MCF 10A (cell line): ENCODE measurements at regions not wholly inside any gene's neighbourhood (a gene's known extent, or its start where the extent isn't known, plus 50 kb on each side); places are given as distances from the start of the nearest gene placed in this dataset.
A peak's percentile ranks its signal among the peaks of the same experiment; 100 is the strongest.

ENCODE experiments used
- BruUV-seq: library from RNA; stranded (reverse); fragments of 400-500 nt; replicated peaks from 2 replicates; lab custom pipeline; 2021; lab: Mats Ljungman, UMichigan
- CTCF ChIA-PET: fragments of 300-600 bp; sonication (Branson Sonifier 250); formaldehyde crosslinking; extraction: SDS; loops from one replicate; lab custom pipeline; 2021; ENCODE audit warnings: antibody characterized with exemption, inconsistent platforms; lab: Yijun Ruan, JAX
- POLR2A ChIA-PET: fragments of 300-600, 350-650 bp; sonication (Branson Sonifier 250); formaldehyde crosslinking; extraction: SDS; loops from one replicate; lab custom pipeline; 2020; ENCODE audit warnings: antibody characterized with exemption, inconsistent platforms; lab: Yijun Ruan, JAX
- DNase-seq: peaks from one replicate; pipeline ENCODE4 v3.0.0-alpha.2; 2018; ENCODE audit not compliant: unreplicated experiment
- H3K27ac Mint-ChIP-seq: one replicate; pipeline ENCODE4 v1.8.0; 2022; ENCODE audit warnings: mild to moderate bottlenecking, low read depth, mixed read lengths; ENCODE audit not compliant: unreplicated experiment
- H3K27me3 Mint-ChIP-seq: one replicate; pipeline ENCODE4 v1.8.0; 2022; ENCODE audit warnings: mixed read lengths; ENCODE audit not compliant: insufficient read depth, unreplicated experiment
- H3K36me3 Mint-ChIP-seq: one replicate; pipeline ENCODE4 v1.8.0; 2022; ENCODE audit warnings: mild to moderate bottlenecking, moderate library complexity, mixed read lengths; ENCODE audit not compliant: insufficient read depth, unreplicated experiment
- H3K4me1 Mint-ChIP-seq: one replicate; pipeline ENCODE4 v1.8.0; 2022; ENCODE audit warnings: mixed read lengths; ENCODE audit not compliant: insufficient read depth, unreplicated experiment
- H3K4me3 Mint-ChIP-seq: one replicate; pipeline ENCODE4 v1.8.0; 2022; ENCODE audit warnings: mild to moderate bottlenecking, moderate library complexity, mixed read lengths; ENCODE audit not compliant: unreplicated experiment
- H3K9me3 Mint-ChIP-seq: one replicate; pipeline ENCODE4 v1.8.0; 2022; ENCODE audit warnings: mixed read lengths; ENCODE audit not compliant: unreplicated experiment
- CTCF ChIP-seq: fragments of 200-600 bp; IDR thresholded peaks from one replicate; pipeline ENCODE4 v1.8.0; 2022; ENCODE audit warnings: antibody characterized with exemption, mild to moderate bottlenecking; ENCODE audit not compliant: unreplicated experiment
- intact Hi-C: fragments of 100-400 bp; cut with micrococcal nuclease; formaldehyde crosslinking; loops from 2 replicates; pipeline ENCODE4 v1.14.1; 2022

- Mint-ChIP-seq H3K4me3 (no peak overlapping the region), H3K9me3 (no peaks in the 10 kb centered on the region), H3K27me3 (no peaks in the 10 kb centered on the region), H3K36me3 (no peaks in the 10 kb centered on the region), H3K27ac (no peak overlapping the region), H3K4me1 (no peaks in the 10 kb centered on the region)
- no peak for TF ChIP-seq CTCF
- BruUV-seq = no TSS peak
- ChIA-PET CTCF (interaction anchor here (0.8 to 2.5 kb wide), 2 partner anchors 9 to 14 kb away, joined by 3 to 13 read pairs; no protein-coding TSS in a partner anchor), POLR2A (no interaction called here)
- no peak for DNase-seq
- intact Hi-C loops = no loop called here
Measured at GRCh38 chr5:159525117-159525516, 194.8 kb upstream of the IL12B start.

- no TSS peak for BruUV-seq
- intact Hi-C loops = no loop called here
- CTCF ChIA-PET = interaction anchor here (0.5 to 4.1 kb wide), 8 partner anchors 11 to 460 kb away, joined by 3 to 21 read pairs (median 4); no protein-coding TSS in a partner anchor
Measured at GRCh38 chr5:159527546-159528254, 197.4 kb upstream of the IL12B start.

DNA sequence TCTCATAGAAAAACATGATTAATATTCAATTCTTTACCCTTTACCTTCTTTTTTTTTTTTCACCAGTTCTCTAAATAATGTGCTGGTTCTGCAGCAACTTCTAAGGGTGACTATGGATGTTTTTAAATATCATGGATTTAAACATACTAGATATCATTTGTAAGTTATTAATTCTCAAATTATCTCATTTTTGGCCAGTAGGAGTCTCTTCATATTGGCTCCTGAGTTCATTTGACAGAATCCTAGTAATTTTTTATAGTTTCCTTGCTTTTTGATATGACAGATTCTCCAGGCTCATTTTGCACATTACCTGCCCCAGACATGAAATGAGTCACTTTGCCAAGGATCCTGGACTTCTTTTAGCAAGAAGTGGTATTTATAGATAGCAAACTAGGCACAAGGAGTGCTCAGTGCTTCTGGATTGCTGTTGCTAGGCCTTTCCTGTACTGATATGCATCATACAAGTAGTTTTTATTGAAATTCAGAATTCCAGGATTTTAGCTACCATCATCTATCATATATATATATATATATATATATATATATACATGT, 201.3 kb upstream of the IL12B start:
- H3K4me1 Mint-ChIP-seq = peaks cover 8% of the 10 kb centered on the region
- ChIA-PET CTCF (interaction anchor here (0.6 to 1.6 kb wide), 6 partner anchors 19 to 452 kb away, joined by 3 to 5 read pairs (median 4); no protein-coding TSS in a partner anchor), POLR2A (interaction anchor here (1.3 kb wide), 1 partner anchor 51 kb away, joined by 3 read pairs; no protein-coding TSS in a partner anchor)
- H3K27ac Mint-ChIP-seq = no peak overlapping the region
- H3K27me3 Mint-ChIP-seq = no peaks in the 10 kb centered on the region
- no peak for DNase-seq
- H3K4me3 Mint-ChIP-seq = no peak overlapping the region
- no peaks in the 10 kb centered on the region for H3K36me3 Mint-ChIP-seq
- no peaks in the 10 kb centered on the region for H3K9me3 Mint-ChIP-seq
- TF ChIP-seq CTCF = peak; percentile 38
- intact Hi-C loops = loop anchor here (1.0 to 5.0 kb wide), 2 partner anchors 434 to 456 kb away; no protein-coding TSS in a partner anchor
- BruUV-seq = no TSS peak

More at GRCh38 chr5:159527546-159528254, 197.4 kb upstream of the IL12B start:
- Mint-ChIP-seq H3K27ac (no peak overlapping the region), H3K4me3 (no peak overlapping the region), H3K9me3 (no peaks in the 10 kb centered on the region), H3K27me3 (no peaks in the 10 kb centered on the region), H3K4me1 (peaks cover 8% of the 10 kb centered on the region), H3K36me3 (no peaks in the 10 kb centered on the region)
- POLR2A ChIA-PET = no interaction called here
- no peak for TF ChIP-seq CTCF
- no peak for DNase-seq

DNA sequence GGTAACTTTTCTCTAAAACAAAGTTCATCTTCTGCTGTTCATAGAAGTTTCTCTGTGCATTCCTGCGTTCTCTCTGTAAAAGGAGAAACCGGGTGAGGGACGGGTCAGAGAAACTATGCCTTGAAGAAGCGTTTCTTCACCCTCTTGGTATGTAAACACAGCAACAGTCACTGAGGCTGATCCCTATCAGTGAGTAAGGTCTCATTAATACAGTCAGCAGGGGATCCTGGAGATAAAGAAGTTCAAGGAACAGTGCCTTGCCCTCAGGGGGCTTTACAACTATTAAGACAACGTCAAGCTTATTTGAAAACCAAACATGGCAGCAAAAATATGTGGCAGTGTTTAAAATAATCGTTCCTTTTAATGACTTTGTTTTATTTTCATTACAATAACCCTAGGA, 202.9 kb upstream of the IL12B start:
- no peaks in the 10 kb centered on the region for H3K27me3 Mint-ChIP-seq
- no peak for DNase-seq
- POLR2A ChIA-PET = interaction anchor here (1.1 kb wide), 1 partner anchor 15 kb away, joined by 3 read pairs; no protein-coding TSS in a partner anchor
- CTCF ChIA-PET = interaction anchor here (0.5 to 4.5 kb wide), 11 partner anchors 15 to 489 kb away, joined by 3 to 20 read pairs (median 3); no protein-coding TSS in a partner anchor
- TF ChIP-seq CTCF = no peak
- intact Hi-C loops = loop anchor here (5.0 kb wide), 1 partner anchor 454 kb away; no protein-coding TSS in a partner anchor
- H3K9me3 Mint-ChIP-seq = no peaks in the 10 kb centered on the region
- no TSS peak for BruUV-seq
- no peaks in the 10 kb centered on the region for H3K36me3 Mint-ChIP-seq
- no peak overlapping the region for H3K4me3 Mint-ChIP-seq
- peaks cover 8% of the 10 kb centered on the region for H3K4me1 Mint-ChIP-seq
- no peak overlapping the region for H3K27ac Mint-ChIP-seq
